Mesothelial cell of epicardium (in vitro differentiated cells): ENCODE measurements at regions not wholly inside any gene's neighbourhood (a gene's known extent, or its start where the extent isn't known, plus 50 kb on each side); places are given as distances from the start of the nearest gene placed in this dataset.

Source experiments
- DNase-seq, 2 experiments: peaks; one replicate each; pipeline ENCODE4 v3.0.0; 2021; ENCODE audit warnings: low spot score in 2 of 2; ENCODE audit not compliant: unreplicated experiment in 2 of 2
- H3K27ac Mint-ChIP-seq: 2 replicates; pipeline ENCODE4 v1.8.0; 2021; ENCODE audit warnings: mixed read lengths
- H3K27me3 Mint-ChIP-seq: 2 replicates; pipeline ENCODE4 v1.8.0; 2021; ENCODE audit warnings: low read depth, mixed read lengths
- H3K36me3 Mint-ChIP-seq: 2 replicates; pipeline ENCODE4 v1.8.0; 2021; ENCODE audit warnings: mixed read lengths
- H3K4me1 Mint-ChIP-seq: 2 replicates; pipeline ENCODE4 v1.8.0; 2021; ENCODE audit warnings: mixed read lengths
- H3K4me3 Mint-ChIP-seq: 2 replicates; pipeline ENCODE4 v1.8.0; 2021; ENCODE audit warnings: mild to moderate bottlenecking, moderate library complexity, mixed read lengths
- H3K9me3 Mint-ChIP-seq: 2 replicates; pipeline ENCODE4 v1.8.0; 2021; ENCODE audit warnings: mixed read lengths
- TF ChIP-seq, protein P1 (sequence below): fragments of 200-600 bp; sonication (generic); IDR thresholded peaks from one replicate; pipeline ENCODE4 v1.5.0; 2021; ENCODE audit warnings: antibody characterized with exemption; ENCODE audit not compliant: unreplicated experiment

DNA sequence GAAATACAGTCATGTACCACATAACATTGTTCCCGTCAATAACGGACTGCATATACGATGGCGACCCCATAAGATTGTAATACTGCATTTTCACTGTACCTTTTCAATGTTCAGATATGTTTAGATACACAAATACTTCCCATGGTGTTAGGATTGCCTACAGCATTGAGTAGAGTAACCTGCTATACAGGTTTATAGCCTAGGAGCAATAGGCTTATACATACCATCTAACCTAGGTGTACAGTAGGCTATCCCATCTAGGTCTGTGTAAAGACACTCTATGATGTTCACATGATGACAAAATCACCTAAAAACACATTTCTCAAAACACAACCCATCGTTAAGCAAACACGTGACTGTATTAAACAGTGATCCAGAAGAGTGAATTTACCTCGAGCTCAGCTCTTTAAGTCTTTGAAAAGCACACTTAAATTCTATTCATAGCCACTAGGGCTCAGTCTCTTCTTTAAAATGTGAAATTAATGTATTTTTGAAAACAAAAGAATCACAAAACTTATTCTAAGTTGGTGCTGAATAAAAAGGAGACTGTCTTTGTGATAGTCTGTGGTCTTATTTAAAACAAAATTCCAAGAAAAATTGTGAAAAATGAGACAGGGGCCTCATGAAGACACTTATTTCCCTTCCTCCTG is 239.1 kb upstream of the ARID2 start:
- H3K4me1 Mint-ChIP-seq = no peaks in the 10 kb centered on the region
- H3K9me3 Mint-ChIP-seq = peaks cover 23% of the 10 kb centered on the region
- no peaks in the 10 kb centered on the region for H3K36me3 Mint-ChIP-seq
- no peaks in the 10 kb centered on the region for H3K27me3 Mint-ChIP-seq
- no peak for DNase-seq
- TF ChIP-seq, protein P1, sequence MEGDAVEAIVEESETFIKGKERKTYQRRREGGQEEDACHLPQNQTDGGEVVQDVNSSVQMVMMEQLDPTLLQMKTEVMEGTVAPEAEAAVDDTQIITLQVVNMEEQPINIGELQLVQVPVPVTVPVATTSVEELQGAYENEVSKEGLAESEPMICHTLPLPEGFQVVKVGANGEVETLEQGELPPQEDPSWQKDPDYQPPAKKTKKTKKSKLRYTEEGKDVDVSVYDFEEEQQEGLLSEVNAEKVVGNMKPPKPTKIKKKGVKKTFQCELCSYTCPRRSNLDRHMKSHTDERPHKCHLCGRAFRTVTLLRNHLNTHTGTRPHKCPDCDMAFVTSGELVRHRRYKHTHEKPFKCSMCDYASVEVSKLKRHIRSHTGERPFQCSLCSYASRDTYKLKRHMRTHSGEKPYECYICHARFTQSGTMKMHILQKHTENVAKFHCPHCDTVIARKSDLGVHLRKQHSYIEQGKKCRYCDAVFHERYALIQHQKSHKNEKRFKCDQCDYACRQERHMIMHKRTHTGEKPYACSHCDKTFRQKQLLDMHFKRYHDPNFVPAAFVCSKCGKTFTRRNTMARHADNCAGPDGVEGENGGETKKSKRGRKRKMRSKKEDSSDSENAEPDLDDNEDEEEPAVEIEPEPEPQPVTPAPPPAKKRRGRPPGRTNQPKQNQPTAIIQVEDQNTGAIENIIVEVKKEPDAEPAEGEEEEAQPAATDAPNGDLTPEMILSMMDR = no peak
- no peak overlapping the region for H3K4me3 Mint-ChIP-seq
- no peak overlapping the region for H3K27ac Mint-ChIP-seq

- H3K4me1 Mint-ChIP-seq = no peaks in the 10 kb centered on the region
- TF ChIP-seq, protein P1 = no peak
- no peak overlapping the region for H3K27ac Mint-ChIP-seq
- H3K36me3 Mint-ChIP-seq = no peaks in the 10 kb centered on the region
- no peaks in the 10 kb centered on the region for H3K27me3 Mint-ChIP-seq
- peaks cover 30% of the 10 kb centered on the region for H3K9me3 Mint-ChIP-seq
- no peak for DNase-seq
- H3K4me3 Mint-ChIP-seq = no peak overlapping the region
These were observed 235.2 kb upstream of the ARID2 start for GRCh38 chr12:45494279-45494678.

GRCh38 chr12:45498645-45499044 is 230.9 kb upstream of the ARID2 start:
- no peak for DNase-seq
- peaks cover 18% of the 10 kb centered on the region for H3K9me3 Mint-ChIP-seq
- H3K27me3 Mint-ChIP-seq = peaks cover 4% of the 10 kb centered on the region
- no peak overlapping the region for H3K27ac Mint-ChIP-seq
- no peak overlapping the region for H3K4me3 Mint-ChIP-seq
- TF ChIP-seq, protein P1 = no peak
- H3K36me3 Mint-ChIP-seq = no peaks in the 10 kb centered on the region
- H3K4me1 Mint-ChIP-seq = peaks cover 4% of the 10 kb centered on the region

- no peaks in the 10 kb centered on the region for H3K36me3 Mint-ChIP-seq
- TF ChIP-seq, protein P1 = no peak
- no peak overlapping the region for H3K27ac Mint-ChIP-seq
- peaks cover 4% of the 10 kb centered on the region for H3K9me3 Mint-ChIP-seq
- peaks cover 4% of the 10 kb centered on the region for H3K27me3 Mint-ChIP-seq
- H3K4me1 Mint-ChIP-seq = peaks cover 11% of the 10 kb centered on the region
- no peak overlapping the region for H3K4me3 Mint-ChIP-seq
- DNase-seq = no peak
These were observed 226.9 kb upstream of the ARID2 start for GRCh38 chr12:45502481-45503128.

DNA sequence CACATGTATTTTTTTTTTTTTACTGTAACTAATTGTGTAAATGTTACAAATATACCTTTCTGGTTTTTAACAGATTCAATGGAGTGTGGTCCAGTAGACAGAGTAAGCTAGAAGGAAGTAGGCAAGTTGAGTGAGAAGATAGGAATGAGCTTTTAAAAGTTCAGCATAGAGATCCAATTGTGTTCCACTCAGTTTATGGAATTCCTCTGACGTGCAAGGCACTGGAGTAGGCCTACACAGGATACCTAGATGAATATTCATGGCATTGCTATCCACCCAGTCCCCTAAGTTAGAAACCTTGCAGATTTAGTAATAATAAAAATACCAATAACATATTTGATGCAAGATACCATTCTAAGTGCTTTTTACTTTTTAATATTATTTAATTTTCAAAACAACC is 225.6 kb upstream of the ARID2 start:
- H3K27ac Mint-ChIP-seq = no peak overlapping the region
- DNase-seq = no peak
- TF ChIP-seq, protein P1 = no peak
- H3K27me3 Mint-ChIP-seq = peaks cover 4% of the 10 kb centered on the region
- H3K4me1 Mint-ChIP-seq = peaks cover 11% of the 10 kb centered on the region
- no peak overlapping the region for H3K4me3 Mint-ChIP-seq
- peaks cover 4% of the 10 kb centered on the region for H3K9me3 Mint-ChIP-seq
- H3K36me3 Mint-ChIP-seq = no peaks in the 10 kb centered on the region
